PC-3 (cell line): ENCODE measurements at regions not wholly inside any gene's neighbourhood (a gene's known extent, or its start where the extent isn't known, plus 50 kb on each side); places are given as distances from the start of the nearest gene placed in this dataset.

ENCODE experiments used
- CTCF ChIP-seq: fragments of 300-600 bp; sonication (generic); conservative IDR thresholded peaks from 2 replicates; pipeline ENCODE4 v1.5.1; 2017; ENCODE audit warnings: antibody characterized with exemption, low read depth, mild to moderate bottlenecking, low read length
- EZH2 ChIP-seq: fragments of 300-600 bp; sonication (generic); IDR thresholded peaks from one replicate; pipeline ENCODE4 v1.6.1; 2017; ENCODE audit warnings: antibody characterized with exemption, mild to moderate bottlenecking, low read length; ENCODE audit not compliant: unreplicated experiment
- EZH2phosphoT487 ChIP-seq: fragments of 300-600 bp; sonication (generic); IDR thresholded peaks from 2 replicates; pipeline ENCODE4 v1.6.1; 2018; ENCODE audit warnings: mild to moderate bottlenecking, antibody characterized with exemption, low read length, borderline replicate concordance

DNA sequence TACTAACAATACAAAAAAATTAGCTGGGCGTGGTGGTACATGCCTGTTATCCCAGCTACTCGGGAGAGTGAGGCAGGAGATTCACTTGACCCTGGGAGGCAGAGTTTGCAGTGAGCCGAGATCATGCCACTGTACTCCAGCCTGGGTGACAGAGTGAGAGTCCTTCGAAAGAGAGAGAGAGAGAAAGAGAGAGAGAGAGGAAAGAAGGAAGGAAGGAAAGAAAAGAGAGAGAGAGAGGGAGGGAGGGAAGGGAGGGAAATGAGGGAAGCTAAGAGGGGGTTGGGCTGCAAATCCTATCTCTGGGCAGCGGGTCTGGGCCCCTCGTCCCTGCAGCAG, 59.9 kb upstream of the TFRC start:
- TF ChIP-seq CTCF (no peak), EZH2 (no peak), EZH2phosphoT487 (no peak)
